Left cardiac atrium (tissue), 4 donors: ENCODE measurements at regions not wholly inside any gene's neighbourhood (a gene's known extent, or its start where the extent isn't known, plus 50 kb on each side); places are given as distances from the start of the nearest gene placed in this dataset.
"Not testable (repeated sequence)": the region's sequence is repeated elsewhere in the genome, so short reads cannot be mapped to it uniquely, and the experiment has no call there.

Experiments used
- ATAC-seq, 2 donors: fragments of 200-7000 bp; cut with Tn5 transposase; one replicate each; pipeline ENCODE4 v1.9.1; 2020; ENCODE audit warnings: mild to moderate bottlenecking in 2 of 2, moderate library complexity in 2 of 2
- DNase-seq: peaks from one replicate; pipeline ENCODE4 v3.0.0-alpha.2; 2020
- intact Hi-C, 2 donors: fragments of 100-400 bp; cut with DNase I; formaldehyde crosslinking; loops; one replicate each; pipeline versions ENCODE4 v1.14.1 to v1.15.1; 2022 to 2023
- donor health status: DM: no; HTN: yes; CAD: no.
- donor health status: DM: no; HTN: yes; CAD: no; lungs with severe emphysema.
- donor health status: DM: yes; HTN: yes; CAD: no.
- donor health status: Dilated cardiomyopathy.

GRCh38 chr4:124157396-124158083, 555.0 kb downstream of the ANKRD50 start:
- DNase-seq (no peak), ATAC-seq (no peak)
- intact Hi-C loops = no loop called here

- ATAC-seq = no peak
- intact Hi-C loops = no loop called here
- no peak for DNase-seq
Measured at GRCh38 chr4:124163401-124163800, 549.1 kb downstream of the ANKRD50 start.

- DNase-seq = peak; percentile 18
- peak in 1 of 2 donors; percentile 70 for ATAC-seq
- intact Hi-C loops = no loop called here
Measured at GRCh38 chr4:124167602-124168001, 544.9 kb downstream of the ANKRD50 start.

GRCh38 chr4:124169524-124169923, 543.0 kb downstream of the ANKRD50 start:
- DNase-seq, ATAC-seq, intact Hi-C loops: not testable (repeated sequence)

GRCh38 chr4:124173912-124174311, 538.6 kb downstream of the ANKRD50 start:
- intact Hi-C loops = no loop called here
- DNase-seq (no peak), ATAC-seq (peak in 1 of 2 donors; percentile 23)

- no peak for DNase-seq
- no peak for ATAC-seq
- intact Hi-C loops = no loop called here
Measured at GRCh38 chr4:124177647-124178425, 534.7 kb downstream of the ANKRD50 start.

DNA sequence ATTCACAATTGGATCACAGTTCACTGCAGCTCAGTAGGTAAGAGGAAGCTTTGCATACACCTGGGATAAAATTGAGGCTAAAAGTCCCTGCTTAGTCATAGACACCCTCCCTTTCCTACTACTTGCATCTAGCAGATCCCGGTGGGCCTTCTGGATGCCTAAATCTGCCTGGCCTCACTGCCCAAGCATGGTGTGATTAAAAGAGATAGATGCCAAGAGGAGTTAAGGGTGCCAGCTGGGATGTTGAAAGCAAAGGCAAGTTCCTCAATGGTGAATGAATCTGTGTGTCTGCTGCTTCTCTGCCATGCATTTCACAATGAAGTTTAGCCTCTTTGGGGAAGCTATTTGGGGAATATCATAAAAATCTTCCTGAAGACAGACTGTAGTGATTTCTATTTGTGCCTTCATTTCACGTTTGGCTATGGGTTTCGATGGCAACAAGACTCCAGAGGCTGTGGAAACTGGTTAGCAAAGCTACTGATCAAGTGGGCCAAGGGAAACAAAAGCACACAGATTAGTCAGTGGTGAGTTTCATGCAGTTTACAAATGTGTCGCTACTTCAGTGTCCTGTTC, 534.0 kb downstream of the ANKRD50 start:
- intact Hi-C loops = no loop called here
- peak; percentile 53 to 86 for ATAC-seq
- DNase-seq = no peak

GRCh38 chr4:124179506-124180186, 532.9 kb downstream of the ANKRD50 start:
- DNase-seq (no peak), ATAC-seq (no peak)
- intact Hi-C loops = no loop called here

DNA sequence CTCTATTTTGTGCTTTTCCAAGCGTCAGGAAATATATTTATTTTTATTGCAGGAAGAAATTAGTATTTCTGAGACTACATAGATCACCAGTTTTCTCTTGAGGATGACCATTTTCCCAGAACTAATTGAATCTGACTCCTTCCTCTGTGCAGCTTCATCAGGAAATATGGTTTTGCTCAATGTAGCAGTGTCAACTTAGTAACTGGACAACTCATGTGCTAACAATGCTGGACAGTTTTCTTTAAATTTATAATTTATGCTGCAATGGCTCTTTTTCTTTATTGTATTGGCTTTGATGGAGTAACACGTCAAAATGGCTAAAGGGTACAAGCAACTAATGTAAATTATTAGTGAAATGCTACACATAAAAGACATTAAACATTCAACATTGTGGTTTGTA, 531.5 kb downstream of the ANKRD50 start:
- intact Hi-C loops = no loop called here
- DNase-seq = no peak

GRCh38 chr4:124183231-124183630, 529.3 kb downstream of the ANKRD50 start:
- DNase-seq = no peak
- intact Hi-C loops = no loop called here
- ATAC-seq = no peak

More for the DNA sequence above, 531.5 kb downstream of the ANKRD50 start:
- no peak for ATAC-seq

DNA sequence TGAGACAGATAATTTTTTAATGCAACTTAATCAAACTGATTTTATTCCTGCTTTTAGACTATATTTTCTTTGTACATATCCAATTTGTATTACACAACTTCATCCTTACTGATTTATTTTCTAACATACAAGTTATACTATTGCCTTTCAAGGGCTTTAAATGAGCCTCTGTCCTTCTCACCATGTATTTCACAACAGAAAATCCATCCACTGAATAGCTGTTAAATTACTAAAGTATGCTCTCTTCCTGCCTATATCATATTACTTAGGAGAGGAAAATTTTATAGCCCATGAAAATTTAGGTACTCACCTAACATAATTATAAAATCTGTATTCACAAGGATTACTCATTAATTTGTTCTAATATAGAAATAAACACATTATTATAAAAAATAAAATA, 528.6 kb downstream of the ANKRD50 start:
- intact Hi-C loops = no loop called here
- no peak for ATAC-seq
- DNase-seq = no peak

GRCh38 chr4:124184792-124185191, 527.7 kb downstream of the ANKRD50 start:
- DNase-seq (no peak), ATAC-seq (no peak)
- intact Hi-C loops = no loop called here

GRCh38 chr4:124188595-124188994, 523.9 kb downstream of the ANKRD50 start:
- intact Hi-C loops = no loop called here
- ATAC-seq = no peak
- DNase-seq = no peak

- intact Hi-C loops = no loop called here
- no peak for DNase-seq
- ATAC-seq = no peak
Measured at GRCh38 chr4:124189545-124189944, 523.0 kb downstream of the ANKRD50 start.

- ATAC-seq = no peak
- intact Hi-C loops = no loop called here
- DNase-seq = no peak
Measured at GRCh38 chr4:124191329-124191728, 521.2 kb downstream of the ANKRD50 start.

- DNase-seq (no peak), ATAC-seq (no peak)
- intact Hi-C loops = no loop called here
Measured at GRCh38 chr4:124192544-124192943, 520.0 kb downstream of the ANKRD50 start.

GRCh38 chr4:124199185-124199584, 513.3 kb downstream of the ANKRD50 start:
- ATAC-seq = no peak
- no peak for DNase-seq
- intact Hi-C loops = no loop called here

- intact Hi-C loops = no loop called here
- ATAC-seq = no peak
Measured at GRCh38 chr4:124199755-124200154, 512.8 kb downstream of the ANKRD50 start.

DNA sequence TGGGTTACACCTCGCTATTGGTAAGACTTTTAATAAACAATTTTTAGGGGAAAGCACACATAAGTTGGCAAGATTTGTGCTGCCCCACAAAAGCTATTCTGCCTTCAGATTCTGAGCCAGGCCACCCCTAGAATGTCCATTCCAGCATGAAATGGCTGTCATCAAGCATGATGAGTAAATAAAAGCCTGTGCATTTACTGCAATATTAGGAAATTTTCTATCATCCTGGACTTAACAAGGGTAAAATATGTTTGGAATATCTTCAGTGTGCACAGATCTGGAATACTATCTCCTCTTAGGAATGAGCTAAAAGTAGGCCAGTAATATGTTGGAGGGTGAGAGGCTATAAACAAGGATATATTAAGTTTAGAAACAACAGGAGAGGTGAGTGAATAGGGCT, 510.9 kb downstream of the ANKRD50 start:
- DNase-seq (no peak), ATAC-seq (no peak)
- intact Hi-C loops = no loop called here

More at GRCh38 chr4:124199755-124200154, 512.8 kb downstream of the ANKRD50 start:
- no peak for DNase-seq

DNA sequence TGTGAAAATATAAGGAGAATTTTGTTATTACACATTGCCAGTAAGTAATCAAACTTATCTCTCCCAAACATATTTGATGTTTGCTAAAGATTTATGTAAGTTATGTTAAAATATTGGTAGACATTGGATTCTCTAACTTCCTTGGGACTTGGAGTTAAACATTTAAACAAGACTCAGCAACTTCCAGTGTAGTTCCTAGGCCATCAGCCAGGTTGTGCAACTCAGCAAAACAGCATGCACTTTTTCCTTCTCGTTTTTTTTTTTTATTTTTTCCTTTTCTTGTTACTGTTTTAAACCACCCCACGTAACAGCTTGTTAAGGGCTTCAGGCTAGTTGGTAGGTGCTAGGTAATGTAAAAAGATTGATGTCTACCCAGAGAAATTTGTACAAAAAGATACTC, 510.4 kb downstream of the ANKRD50 start:
- ATAC-seq (peak; percentile 52 to 65), DNase-seq (peak; percentile 41)
- intact Hi-C loops = no loop called here
